GM18873 (cell line): ENCODE measurements at regions not wholly inside any gene's neighbourhood (a gene's known extent, or its start where the extent isn't known, plus 50 kb on each side); places are given as distances from the start of the nearest gene placed in this dataset.
"Not testable (repeated sequence)": the region's sequence is repeated elsewhere in the genome, so short reads cannot be mapped to it uniquely, and the experiment has no call there.

Source experiments
- ATAC-seq: cut with Tn5 transposase; IDR thresholded peaks from one replicate; pipeline ENCODE4 v1.9.1; 2021; ENCODE audit warnings: mild to moderate bottlenecking, moderate library complexity, moderate number of reproducible peaks; ENCODE audit not compliant: unreplicated experiment, low FRiP score

GRCh38 chr1:105270966-105271365 lies 1521.3 kb downstream of the AMY1C start:
- no peak for ATAC-seq

- not testable (repeated sequence) for ATAC-seq
Measured at GRCh38 chr1:105272376-105272775, 1522.7 kb downstream of the AMY1C start.

- ATAC-seq = no peak
Measured at GRCh38 chr1:105294838-105295237, 1545.1 kb downstream of the AMY1C start.

- no peak for ATAC-seq
Measured at GRCh38 chr1:105310063-105310462, 1560.4 kb downstream of the AMY1C start.

GRCh38 chr1:105317976-105318375 lies 1568.3 kb downstream of the AMY1C start:
- ATAC-seq = no peak

- no peak for ATAC-seq
Measured at GRCh38 chr1:105326886-105327285, 1577.2 kb downstream of the AMY1C start.

- no peak for ATAC-seq
Measured at GRCh38 chr1:105337420-105337819, 1587.7 kb downstream of the AMY1C start.

GRCh38 chr1:105343317-105343716 lies 1593.6 kb downstream of the AMY1C start:
- no peak for ATAC-seq

- ATAC-seq = no peak
Measured at GRCh38 chr1:105359457-105359856, 1609.8 kb downstream of the AMY1C start.

- no peak for ATAC-seq
Measured at GRCh38 chr1:105362438-105362837, 1612.7 kb downstream of the AMY1C start.

GRCh38 chr1:105368446-105368845 lies 1618.7 kb downstream of the AMY1C start:
- ATAC-seq = no peak

GRCh38 chr1:105373681-105374080 lies 1624.0 kb downstream of the AMY1C start:
- no peak for ATAC-seq

GRCh38 chr1:105386489-105386888 lies 1636.8 kb downstream of the AMY1C start:
- ATAC-seq = no peak

- ATAC-seq = no peak
Measured at GRCh38 chr1:105396001-105396400, 1646.3 kb downstream of the AMY1C start.

- no peak for ATAC-seq
Measured at GRCh38 chr1:105398909-105399308, 1649.2 kb downstream of the AMY1C start.

- no peak for ATAC-seq
Measured at GRCh38 chr1:105399716-105400115, 1650.0 kb downstream of the AMY1C start.

GRCh38 chr1:105416261-105416660 lies 1640.2 kb upstream of the PRMT6 start:
- ATAC-seq = no peak

- no peak for ATAC-seq
Measured at GRCh38 chr1:105419030-105419429, 1637.4 kb upstream of the PRMT6 start.

- no peak for ATAC-seq
Measured at GRCh38 chr1:105427543-105427942, 1628.9 kb upstream of the PRMT6 start.

GRCh38 chr1:105436589-105437259 lies 1619.8 kb upstream of the PRMT6 start:
- no peak for ATAC-seq

- no peak for ATAC-seq
Measured at GRCh38 chr1:105437847-105438246, 1618.6 kb upstream of the PRMT6 start.

GRCh38 chr1:105442901-105443300 lies 1613.6 kb upstream of the PRMT6 start:
- no peak for ATAC-seq

GRCh38 chr1:105459759-105460158 lies 1596.7 kb upstream of the PRMT6 start:
- ATAC-seq = no peak
